Nephron (organoid): ENCODE measurements at regions not wholly inside any gene's neighbourhood (a gene's known extent, or its start where the extent isn't known, plus 50 kb on each side); places are given as distances from the start of the nearest gene placed in this dataset.

Source experiments
- H3K27ac Mint-ChIP-seq, 3 experiments: 2 replicates each; pipeline ENCODE4 v1.8.0; 2020; ENCODE audit warnings: mixed read lengths in 3 of 3, mild to moderate bottlenecking in 2 of 3, moderate library complexity in 1 of 3
- H3K27me3 Mint-ChIP-seq: 2 replicates; pipeline ENCODE4 v1.8.0; 2021; ENCODE audit warnings: low read depth, mild to moderate bottlenecking, moderate library complexity, mixed read lengths
- H3K36me3 Mint-ChIP-seq: 2 replicates; pipeline ENCODE4 v1.8.0; 2020; ENCODE audit warnings: low read depth, mixed read lengths
- H3K4me1 Mint-ChIP-seq: 2 replicates; pipeline ENCODE4 v1.8.0; 2020; ENCODE audit warnings: mixed read lengths
- H3K4me3 Mint-ChIP-seq, 3 experiments: 2 replicates each; pipeline ENCODE4 v1.8.0; 2020; ENCODE audit warnings: mild to moderate bottlenecking in 3 of 3, mixed read lengths in 3 of 3, moderate library complexity in 2 of 3
- H3K9me3 Mint-ChIP-seq: 2 replicates; pipeline ENCODE4 v1.8.0; 2020; ENCODE audit warnings: mixed read lengths
- TF ChIP-seq, protein P1 (sequence below), 3 experiments: fragments of 200-600 bp; sonication (generic); IDR thresholded peaks; one replicate each; pipeline ENCODE4 v1.5.0; 2021; ENCODE audit warnings: antibody characterized with exemption in 3 of 3; ENCODE audit not compliant: unreplicated experiment in 3 of 3

DNA sequence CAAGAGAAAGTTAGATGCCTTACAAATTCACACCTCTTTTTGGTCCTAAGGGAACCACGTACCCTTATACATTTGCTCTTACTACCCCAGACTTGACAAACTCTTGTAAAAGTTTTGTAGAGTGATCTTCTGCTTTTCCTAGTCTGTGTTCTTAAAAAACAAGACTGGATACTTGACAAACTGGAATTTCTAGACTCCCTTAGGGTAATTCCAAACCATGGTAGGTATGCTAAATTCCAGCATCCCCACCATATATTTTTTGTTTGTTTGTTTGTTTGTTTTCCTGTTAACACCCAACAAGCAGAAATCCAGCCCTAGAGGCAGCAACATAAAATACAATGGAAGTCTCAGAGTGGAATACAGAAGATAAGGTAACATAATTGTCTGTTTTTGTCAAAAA is 280.7 kb upstream of the NR2F2 start:
- peak overlapping the region in 1 of 3 experiments; percentile 63 for H3K27ac Mint-ChIP-seq
- TF ChIP-seq, protein P1, sequence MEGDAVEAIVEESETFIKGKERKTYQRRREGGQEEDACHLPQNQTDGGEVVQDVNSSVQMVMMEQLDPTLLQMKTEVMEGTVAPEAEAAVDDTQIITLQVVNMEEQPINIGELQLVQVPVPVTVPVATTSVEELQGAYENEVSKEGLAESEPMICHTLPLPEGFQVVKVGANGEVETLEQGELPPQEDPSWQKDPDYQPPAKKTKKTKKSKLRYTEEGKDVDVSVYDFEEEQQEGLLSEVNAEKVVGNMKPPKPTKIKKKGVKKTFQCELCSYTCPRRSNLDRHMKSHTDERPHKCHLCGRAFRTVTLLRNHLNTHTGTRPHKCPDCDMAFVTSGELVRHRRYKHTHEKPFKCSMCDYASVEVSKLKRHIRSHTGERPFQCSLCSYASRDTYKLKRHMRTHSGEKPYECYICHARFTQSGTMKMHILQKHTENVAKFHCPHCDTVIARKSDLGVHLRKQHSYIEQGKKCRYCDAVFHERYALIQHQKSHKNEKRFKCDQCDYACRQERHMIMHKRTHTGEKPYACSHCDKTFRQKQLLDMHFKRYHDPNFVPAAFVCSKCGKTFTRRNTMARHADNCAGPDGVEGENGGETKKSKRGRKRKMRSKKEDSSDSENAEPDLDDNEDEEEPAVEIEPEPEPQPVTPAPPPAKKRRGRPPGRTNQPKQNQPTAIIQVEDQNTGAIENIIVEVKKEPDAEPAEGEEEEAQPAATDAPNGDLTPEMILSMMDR (IDR thresholded peaks at IDR 0.05; ENCODE audit: unreplicated experiment in 3 of 3) = no peak
- H3K36me3 Mint-ChIP-seq = no peaks in the 10 kb centered on the region
- peaks cover 12% of the 10 kb centered on the region for H3K27me3 Mint-ChIP-seq
- no peaks in the 10 kb centered on the region for H3K9me3 Mint-ChIP-seq
- no peak overlapping the region for H3K4me3 Mint-ChIP-seq
- H3K4me1 Mint-ChIP-seq = peaks cover 57% of the 10 kb centered on the region

- H3K4me1 Mint-ChIP-seq = peaks cover 54% of the 10 kb centered on the region
- no peaks in the 10 kb centered on the region for H3K9me3 Mint-ChIP-seq
- peak overlapping the region in 1 of 3 experiments; percentile 44 for H3K4me3 Mint-ChIP-seq
- H3K27me3 Mint-ChIP-seq = peaks cover 8% of the 10 kb centered on the region
- H3K36me3 Mint-ChIP-seq = no peaks in the 10 kb centered on the region
- H3K27ac Mint-ChIP-seq = peak overlapping the region in 2 of 3 experiments; percentile 87 to 88
- TF ChIP-seq, protein P1 (IDR thresholded peaks at IDR 0.05; ENCODE audit: unreplicated experiment in 3 of 3) = no peak
Measured at GRCh38 chr15:96051598-96051997, 278.9 kb upstream of the NR2F2 start.

DNA sequence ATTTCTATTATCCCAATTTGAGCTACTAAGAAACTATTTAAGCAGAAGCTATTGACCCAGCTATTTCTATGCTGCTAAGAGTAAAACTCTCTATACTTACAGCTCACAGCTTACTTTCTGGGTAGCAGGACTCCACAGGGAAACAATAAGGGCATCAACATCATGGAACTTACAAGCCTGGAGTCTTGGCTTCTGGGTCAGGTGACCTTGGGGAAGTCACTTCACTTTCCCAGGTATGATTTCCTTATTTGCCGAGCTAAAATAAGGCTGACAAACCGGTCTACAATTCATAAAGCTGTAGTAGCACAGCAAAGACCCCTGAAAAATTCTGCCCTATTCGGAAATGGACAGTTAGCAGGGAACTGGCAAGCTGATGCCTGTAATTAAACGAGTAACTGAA is 278.3 kb upstream of the NR2F2 start:
- no peaks in the 10 kb centered on the region for H3K36me3 Mint-ChIP-seq
- peaks cover 49% of the 10 kb centered on the region for H3K4me1 Mint-ChIP-seq
- H3K9me3 Mint-ChIP-seq = no peaks in the 10 kb centered on the region
- H3K4me3 Mint-ChIP-seq = peak overlapping the region; percentile 34 to 66 (median 60)
- H3K27me3 Mint-ChIP-seq = peaks cover 8% of the 10 kb centered on the region
- peak overlapping the region; percentile 60 to 88 (median 87) for H3K27ac Mint-ChIP-seq
- TF ChIP-seq, protein P1 (IDR thresholded peaks at IDR 0.05; ENCODE audit: unreplicated experiment in 3 of 3) = no peak

DNA sequence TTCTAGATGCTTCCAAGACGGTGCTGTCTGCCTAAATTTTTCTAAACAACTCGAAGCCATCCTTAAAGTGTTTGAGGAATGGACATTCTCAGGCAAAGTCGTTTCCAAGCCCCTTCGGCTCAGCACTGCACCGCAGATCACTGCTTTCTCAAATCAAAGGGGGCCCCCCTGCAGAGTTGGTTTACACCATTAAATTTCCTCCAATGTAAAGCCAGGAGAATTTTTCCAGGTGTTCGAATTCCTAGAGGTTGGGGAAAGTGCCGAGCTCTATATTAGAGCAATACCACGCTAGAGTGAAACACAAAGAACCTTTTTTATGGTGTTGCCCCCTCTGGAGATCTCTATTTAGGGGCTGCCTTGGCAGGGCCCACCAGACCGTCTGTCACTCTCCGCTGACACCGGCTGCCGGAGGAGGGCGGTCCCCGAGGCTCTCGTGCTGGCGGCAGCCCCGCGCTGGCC is 277.9 kb upstream of the NR2F2 start:
- peak overlapping the region; percentile 60 to 88 (median 87) for H3K27ac Mint-ChIP-seq
- no peaks in the 10 kb centered on the region for H3K9me3 Mint-ChIP-seq
- peaks cover 8% of the 10 kb centered on the region for H3K27me3 Mint-ChIP-seq
- peaks cover 44% of the 10 kb centered on the region for H3K4me1 Mint-ChIP-seq
- H3K4me3 Mint-ChIP-seq = peak overlapping the region; percentile 60 to 73 (median 66)
- TF ChIP-seq, protein P1 (IDR thresholded peaks at IDR 0.05; ENCODE audit: unreplicated experiment in 3 of 3) = no peak
- H3K36me3 Mint-ChIP-seq = no peaks in the 10 kb centered on the region

GRCh38 chr15:96053031-96053780 is 277.3 kb upstream of the NR2F2 start:
- H3K4me1 Mint-ChIP-seq = peaks cover 44% of the 10 kb centered on the region

More at GRCh38 chr15:96053031-96053780, 277.3 kb upstream of the NR2F2 start:
- H3K36me3 Mint-ChIP-seq = no peaks in the 10 kb centered on the region
- H3K9me3 Mint-ChIP-seq = peaks cover under 1% of the 10 kb centered on the region
- peaks cover 8% of the 10 kb centered on the region for H3K27me3 Mint-ChIP-seq
- H3K27ac Mint-ChIP-seq = peak overlapping the region; percentile 87 to 97 (median 92)
- TF ChIP-seq, protein P1 (IDR thresholded peaks at IDR 0.05; ENCODE audit: unreplicated experiment in 3 of 3) = no peak
- H3K4me3 Mint-ChIP-seq = peak overlapping the region; percentile 73 to 81 (median 78)
